ENCODE measurements at regions not wholly inside any gene's neighbourhood (a gene's known extent, or its start where the extent isn't known, plus 50 kb on each side); places are given as distances from the start of the nearest gene placed in this dataset.

DNA sequence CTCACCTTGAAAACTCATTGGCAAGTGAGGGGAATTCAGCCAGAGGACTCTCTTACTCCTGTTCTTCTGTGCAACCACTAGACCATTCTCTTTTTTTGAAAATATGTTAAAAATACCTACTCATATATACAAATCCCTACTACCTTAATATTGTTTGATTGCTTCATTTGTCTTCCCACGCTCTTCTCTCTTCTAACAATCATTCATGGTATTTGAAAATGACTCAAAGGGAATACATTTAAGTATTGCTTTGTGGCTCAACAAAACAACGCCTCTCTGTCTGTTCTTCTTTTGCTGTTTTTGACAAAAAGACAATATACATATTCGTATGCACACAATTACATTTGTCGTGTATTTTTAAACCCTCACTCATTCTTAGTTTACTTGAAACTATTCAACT, 589.4 kb downstream of the ANKRD50 start:
- no peak for TF ChIP-seq POLR2A (IDR thresholded peaks at IDR 0.05)
- TF ChIP-seq POLR2AphosphoS5 (IDR thresholded peaks at IDR 0.05), result no peak
- TF ChIP-seq, protein P1, sequence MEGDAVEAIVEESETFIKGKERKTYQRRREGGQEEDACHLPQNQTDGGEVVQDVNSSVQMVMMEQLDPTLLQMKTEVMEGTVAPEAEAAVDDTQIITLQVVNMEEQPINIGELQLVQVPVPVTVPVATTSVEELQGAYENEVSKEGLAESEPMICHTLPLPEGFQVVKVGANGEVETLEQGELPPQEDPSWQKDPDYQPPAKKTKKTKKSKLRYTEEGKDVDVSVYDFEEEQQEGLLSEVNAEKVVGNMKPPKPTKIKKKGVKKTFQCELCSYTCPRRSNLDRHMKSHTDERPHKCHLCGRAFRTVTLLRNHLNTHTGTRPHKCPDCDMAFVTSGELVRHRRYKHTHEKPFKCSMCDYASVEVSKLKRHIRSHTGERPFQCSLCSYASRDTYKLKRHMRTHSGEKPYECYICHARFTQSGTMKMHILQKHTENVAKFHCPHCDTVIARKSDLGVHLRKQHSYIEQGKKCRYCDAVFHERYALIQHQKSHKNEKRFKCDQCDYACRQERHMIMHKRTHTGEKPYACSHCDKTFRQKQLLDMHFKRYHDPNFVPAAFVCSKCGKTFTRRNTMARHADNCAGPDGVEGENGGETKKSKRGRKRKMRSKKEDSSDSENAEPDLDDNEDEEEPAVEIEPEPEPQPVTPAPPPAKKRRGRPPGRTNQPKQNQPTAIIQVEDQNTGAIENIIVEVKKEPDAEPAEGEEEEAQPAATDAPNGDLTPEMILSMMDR (IDR thresholded peaks at IDR 0.05), result no peak
- no peak for TF ChIP-seq EP300 (IDR thresholded peaks at IDR 0.05)

Measured in upper lobe of left lung (tissue), 4 donors.